SH-SY5Y (cell line): ENCODE measurements at regions not wholly inside any gene's neighbourhood (a gene's known extent, or its start where the extent isn't known, plus 50 kb on each side); places are given as distances from the start of the nearest gene placed in this dataset.

Experiments used
- GATA2 ChIP-seq: IDR thresholded peaks from 2 replicates; pipeline ENCODE4 v1.6.1; 2011; ENCODE audit warnings: mild to moderate bottlenecking, low read depth, low read length
- GATA3 ChIP-seq: IDR thresholded peaks from 2 replicates; pipeline ENCODE4 v1.6.1; 2011; ENCODE audit warnings: low read depth, mild to moderate bottlenecking, low read length, moderate library complexity

DNA sequence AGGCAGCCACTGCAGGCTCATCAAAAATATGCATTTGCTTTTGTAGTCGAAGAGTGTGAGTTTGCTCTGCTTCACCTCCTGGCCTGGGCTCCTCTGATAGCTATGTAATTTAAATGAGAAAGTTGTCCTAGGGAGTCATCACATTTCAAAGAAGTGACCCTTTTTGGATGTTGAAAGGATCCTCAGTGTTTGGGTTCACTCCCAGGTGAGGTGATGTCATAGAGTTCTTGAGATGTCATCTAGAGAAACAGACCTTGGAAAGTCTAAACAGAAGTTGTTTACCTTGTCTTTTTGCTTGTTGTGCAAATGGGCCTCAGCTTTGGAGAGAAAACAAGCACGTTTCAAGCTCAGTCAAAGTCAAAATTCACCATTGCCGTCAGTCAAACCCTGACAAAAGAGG is 92.0 kb upstream of the BARHL2 start:
- TF ChIP-seq GATA2 (no peak), GATA3 (no peak)
